Ovary (tissue), 3 donors: ENCODE measurements at regions not wholly inside any gene's neighbourhood (a gene's known extent, or its start where the extent isn't known, plus 50 kb on each side); places are given as distances from the start of the nearest gene placed in this dataset.

Experiments used
- CTCF ChIP-seq, 3 donors: fragments of 450-650 bp in 2 of 3; fragments of 200-600 bp in 1 of 3; IDR thresholded peaks; one replicate each; pipeline versions ENCODE4 v1.5.1 to v1.8.0; 2016 to 2022; ENCODE audit warnings: antibody characterized with exemption in 3 of 3, mild to moderate bottlenecking in 1 of 3
- POLR2A ChIP-seq: fragments of 450-650 bp; IDR thresholded peaks from one replicate; pipeline ENCODE4 v1.6.1; 2017; ENCODE audit warnings: antibody characterized with exemption, mild to moderate bottlenecking, moderate library complexity
- donor health status: DM: no; HTN: no; CAD: no.

DNA sequence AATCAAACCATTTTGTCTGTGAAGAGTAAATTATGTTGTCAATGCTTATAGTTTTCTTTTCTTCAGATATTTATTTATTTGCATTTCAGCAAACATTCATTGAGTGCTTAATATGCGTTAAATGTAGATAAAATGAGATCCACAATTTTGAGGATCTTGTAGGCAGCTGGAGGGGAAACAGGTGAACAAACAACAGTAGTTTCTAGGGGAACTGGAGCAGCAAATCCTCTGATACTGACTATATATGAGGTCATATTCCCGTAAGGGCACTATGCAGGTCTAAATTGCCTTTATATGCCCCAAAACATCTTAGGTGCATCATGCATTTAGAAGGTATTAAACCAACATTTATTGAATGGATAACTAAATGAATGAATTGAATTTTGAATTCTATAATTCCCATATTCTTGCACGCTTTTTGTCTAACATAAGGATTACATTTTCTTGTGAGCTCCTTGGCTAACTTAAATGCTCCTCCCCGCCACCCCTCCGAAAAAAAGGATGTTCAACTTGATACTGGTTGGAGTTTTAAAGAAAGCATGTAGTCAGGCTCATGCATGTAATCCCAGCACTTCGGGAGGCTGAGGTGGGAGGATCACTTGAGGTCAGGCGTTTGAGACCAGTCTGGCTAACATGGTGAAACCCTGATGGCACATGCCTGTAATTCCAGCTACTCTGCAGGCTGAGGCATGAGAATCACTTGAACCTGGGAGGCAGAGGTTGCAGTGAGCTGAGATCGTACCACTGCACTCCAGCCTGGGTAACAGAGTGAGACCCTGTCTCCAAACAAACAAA, 299.8 kb downstream of the TMEM38B start:
- TF ChIP-seq CTCF (IDR thresholded peaks at IDR 0.05): no peak
- no peak for TF ChIP-seq POLR2A
